GM13977 (cell line): ENCODE measurements at regions not wholly inside any gene's neighbourhood (a gene's known extent, or its start where the extent isn't known, plus 50 kb on each side); places are given as distances from the start of the nearest gene placed in this dataset.

ENCODE experiments used
- DNase-seq: peaks from one replicate; pipeline ENCODE4 v3.0.0; 2012; ENCODE audit warnings: low spot score
- CTCF ChIP-seq: IDR thresholded peaks from 2 replicates; pipeline ENCODE4 v1.5.1; 2012; ENCODE audit warnings: mild to moderate bottlenecking, control low read depth; ENCODE audit not compliant: insufficient read depth; ENCODE audit errors: extremely low read depth, missing control alignments
- in situ Hi-C: fragments of 300-500 bp; cut with MboI; formaldehyde crosslinking; loops from one replicate; pipeline ENCODE4 v1.12.0; 2022; ENCODE audit warnings: low sequenced_read_pairs, low pct_unique_long_range_greater_than_20kb, mixed read lengths, inconsistent platforms; ENCODE audit not compliant: unreplicated experiment

GRCh38 chr15:85886309-85886811 is 91.6 kb upstream of the KLHL25 start:
- DNase-seq = no peak
- in situ Hi-C loops = no loop called here
- TF ChIP-seq CTCF = no peak

- in situ Hi-C loops = no loop called here
- TF ChIP-seq CTCF = no peak
- DNase-seq = no peak
These were observed 95.4 kb upstream of the KLHL25 start for GRCh38 chr15:85889956-85890619.

- in situ Hi-C loops = no loop called here
- TF ChIP-seq CTCF = no peak
- DNase-seq = no peak
These were observed 95.9 kb upstream of the KLHL25 start for GRCh38 chr15:85890620-85890980.

GRCh38 chr15:85891470-85891869 is 96.7 kb upstream of the KLHL25 start:
- TF ChIP-seq CTCF = no peak
- DNase-seq = no peak
- in situ Hi-C loops = no loop called here

GRCh38 chr15:85892232-85892631 is 97.5 kb upstream of the KLHL25 start:
- DNase-seq = no peak
- no peak for TF ChIP-seq CTCF
- in situ Hi-C loops = no loop called here

GRCh38 chr15:85897207-85897894 is 102.6 kb upstream of the KLHL25 start:
- no peak for TF ChIP-seq CTCF
- no peak for DNase-seq
- in situ Hi-C loops = no loop called here
